GM18909 (cell line): ENCODE measurements at regions not wholly inside any gene's neighbourhood (a gene's known extent, or its start where the extent isn't known, plus 50 kb on each side); places are given as distances from the start of the nearest gene placed in this dataset.

Experiments
- ATAC-seq: cut with Tn5 transposase; IDR thresholded peaks from one replicate; pipeline ENCODE4 v1.9.1; 2021; ENCODE audit warnings: mild to moderate bottlenecking; ENCODE audit not compliant: unreplicated experiment, poor library complexity

DNA sequence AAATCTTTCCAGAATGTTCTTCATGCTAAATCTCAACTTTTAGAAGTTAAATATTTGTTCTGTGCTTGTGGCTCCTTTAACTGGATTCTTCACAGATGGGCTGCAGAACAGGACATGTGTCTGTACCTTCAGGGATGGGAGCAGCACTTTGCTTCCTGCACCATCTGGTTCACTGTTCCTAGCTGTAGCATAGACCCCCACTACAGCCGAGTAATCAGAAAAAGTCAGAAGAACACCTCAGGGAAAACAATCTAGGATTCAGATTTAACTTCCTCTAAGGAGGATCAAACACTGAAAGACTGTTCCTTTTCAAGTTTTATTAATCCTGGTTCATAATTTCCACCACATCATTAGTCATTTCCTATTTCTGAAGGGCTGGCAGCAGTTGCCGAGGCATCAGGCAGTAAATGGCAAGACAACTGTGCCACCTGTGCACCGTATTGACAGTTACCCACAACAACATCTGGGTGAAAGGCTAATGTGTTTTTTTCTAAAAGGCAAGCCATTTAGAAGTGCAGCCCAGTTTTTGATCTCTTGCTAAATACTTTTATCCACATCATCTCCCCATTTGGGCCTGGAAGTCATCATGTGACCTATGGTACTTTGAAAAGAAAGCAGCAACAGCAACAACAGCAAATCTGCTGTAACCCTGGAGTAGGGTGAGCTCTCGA, 212.8 kb upstream of the BMP4 start:
- no peak for ATAC-seq

DNA sequence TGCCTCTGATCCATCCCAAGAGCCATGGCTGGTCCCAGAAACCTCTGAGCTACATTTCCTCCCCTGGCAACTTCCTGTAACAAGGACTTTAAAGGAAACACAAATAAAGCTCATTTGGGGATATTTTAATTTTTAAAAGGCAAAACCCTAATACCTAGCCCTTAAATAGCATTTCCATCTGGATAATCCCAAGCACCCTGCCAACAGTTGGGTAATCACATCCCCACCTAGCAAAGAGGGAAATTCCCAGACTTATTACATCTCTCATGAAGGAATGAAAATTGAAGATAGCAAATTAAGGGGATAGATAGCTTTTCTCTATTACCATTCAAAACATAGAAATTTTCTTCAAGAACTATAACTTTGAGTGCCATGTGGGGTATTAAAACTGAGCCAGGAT, 213.7 kb upstream of the BMP4 start:
- ATAC-seq, result no peak

DNA sequence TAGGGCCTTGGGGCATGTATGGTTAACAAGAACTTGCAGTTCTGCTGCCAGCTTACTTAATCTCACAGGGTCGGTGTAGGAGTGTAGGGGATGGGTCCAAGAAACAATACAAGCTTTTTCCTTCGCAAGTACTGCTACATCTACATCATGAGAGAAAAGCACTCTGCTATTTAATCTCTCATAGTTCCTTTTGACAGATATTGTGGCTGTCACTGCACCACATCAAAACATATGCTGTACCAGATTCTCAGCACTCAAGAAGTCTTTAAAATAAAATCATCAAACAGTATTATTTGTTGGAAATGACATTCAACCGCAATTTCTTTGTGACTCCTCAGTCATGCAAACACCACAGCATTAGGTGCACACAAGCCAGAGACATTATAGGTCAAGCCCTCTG, 215.5 kb upstream of the BMP4 start:
- ATAC-seq, result no peak

DNA sequence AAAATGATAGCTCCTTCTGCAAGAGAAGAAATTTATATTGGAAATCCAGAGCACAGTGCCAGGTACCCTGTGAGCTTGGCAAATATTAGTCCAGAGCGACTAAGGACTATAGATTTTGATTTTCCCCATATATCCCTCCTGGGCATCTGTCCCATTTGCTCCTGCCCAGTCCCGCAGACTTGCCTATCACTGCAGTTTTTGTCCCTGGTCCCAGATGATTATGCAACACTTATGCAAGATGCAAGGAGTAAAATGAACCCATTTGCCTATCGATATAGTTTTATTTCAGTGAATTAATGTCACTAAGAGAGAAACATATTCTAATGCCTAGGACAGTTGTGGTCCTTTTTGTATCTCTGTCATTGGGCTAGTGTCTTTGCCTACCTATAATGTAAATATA, 215.9 kb upstream of the BMP4 start:
- no peak for ATAC-seq

DNA sequence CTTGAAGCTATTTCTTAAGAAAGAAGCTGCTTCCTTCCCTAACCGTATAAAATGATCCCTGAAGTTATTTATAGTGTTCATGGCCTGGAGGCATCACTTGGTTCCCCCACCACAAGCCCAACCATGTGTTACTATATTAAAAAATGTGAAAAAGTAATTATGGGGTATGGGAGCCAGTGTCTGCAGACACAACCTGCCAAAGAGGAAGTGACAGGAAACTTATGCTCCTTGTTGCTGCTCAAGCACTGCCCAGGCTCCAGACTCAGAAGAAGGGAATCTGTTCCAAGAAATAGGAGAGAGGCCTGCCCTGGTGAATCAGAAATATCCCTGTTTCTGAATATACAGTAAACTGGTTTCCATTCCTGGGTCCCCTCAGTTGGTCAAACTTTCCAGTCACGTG, 217.2 kb upstream of the BMP4 start:
- ATAC-seq, result no peak

DNA sequence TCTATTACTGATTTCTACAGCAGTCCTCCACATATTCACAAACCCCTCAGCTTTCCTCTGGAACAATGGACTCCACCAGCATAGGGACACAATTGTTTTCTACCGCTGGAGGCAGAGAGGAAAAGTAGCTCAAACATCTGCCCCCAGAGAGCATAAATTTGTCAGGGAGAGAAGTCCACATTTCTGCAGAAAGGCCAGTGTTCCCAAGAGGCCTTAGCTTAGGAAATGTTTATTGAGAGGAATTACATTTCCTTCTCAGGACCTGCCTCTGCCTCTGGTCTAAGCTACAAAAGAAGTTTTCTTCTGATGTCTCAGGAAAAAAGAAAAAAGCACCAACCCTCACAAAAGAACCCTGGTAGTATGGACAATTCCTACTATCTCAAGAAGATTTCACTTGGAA, 217.8 kb upstream of the BMP4 start:
- no peak for ATAC-seq

GRCh38 chr14:54175298-54175942, 218.8 kb upstream of the BMP4 start:
- ATAC-seq, result peak; percentile 45

- no peak for ATAC-seq
These were observed 219.8 kb upstream of the CDKN3 start for GRCh38 chr14:54177019-54177418.

GRCh38 chr14:54177641-54178621, 218.9 kb upstream of the CDKN3 start:
- ATAC-seq, result no peak

DNA sequence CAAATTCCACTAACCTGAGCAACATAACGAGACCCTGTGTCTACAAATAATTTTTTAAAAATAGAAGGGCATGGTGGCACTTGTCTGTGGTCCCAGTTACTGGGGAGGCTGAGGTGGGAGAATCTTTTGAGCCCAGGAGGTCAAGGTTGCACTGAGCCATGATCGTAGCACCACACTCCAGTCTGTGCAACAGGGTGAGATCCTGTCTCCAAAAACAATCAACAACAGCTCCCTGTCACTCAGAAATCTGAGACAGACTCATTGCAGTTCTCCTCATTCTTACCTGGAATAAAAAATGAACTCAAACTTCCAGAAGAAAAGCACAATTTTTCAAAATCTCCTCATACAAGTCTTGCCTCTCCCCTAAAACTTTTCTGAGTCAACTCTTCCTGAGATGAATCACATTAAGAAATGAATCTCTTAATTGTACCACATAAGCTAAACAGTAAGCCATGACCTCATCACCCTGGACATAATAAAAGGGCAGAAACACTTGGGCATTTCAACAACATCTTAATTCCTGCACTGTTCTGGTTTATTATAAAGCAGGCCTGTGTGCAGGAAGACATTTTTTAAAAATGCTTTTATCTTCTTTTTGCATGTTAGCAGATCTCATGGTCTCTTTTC, 214.3 kb upstream of the CDKN3 start:
- no peak for ATAC-seq

DNA sequence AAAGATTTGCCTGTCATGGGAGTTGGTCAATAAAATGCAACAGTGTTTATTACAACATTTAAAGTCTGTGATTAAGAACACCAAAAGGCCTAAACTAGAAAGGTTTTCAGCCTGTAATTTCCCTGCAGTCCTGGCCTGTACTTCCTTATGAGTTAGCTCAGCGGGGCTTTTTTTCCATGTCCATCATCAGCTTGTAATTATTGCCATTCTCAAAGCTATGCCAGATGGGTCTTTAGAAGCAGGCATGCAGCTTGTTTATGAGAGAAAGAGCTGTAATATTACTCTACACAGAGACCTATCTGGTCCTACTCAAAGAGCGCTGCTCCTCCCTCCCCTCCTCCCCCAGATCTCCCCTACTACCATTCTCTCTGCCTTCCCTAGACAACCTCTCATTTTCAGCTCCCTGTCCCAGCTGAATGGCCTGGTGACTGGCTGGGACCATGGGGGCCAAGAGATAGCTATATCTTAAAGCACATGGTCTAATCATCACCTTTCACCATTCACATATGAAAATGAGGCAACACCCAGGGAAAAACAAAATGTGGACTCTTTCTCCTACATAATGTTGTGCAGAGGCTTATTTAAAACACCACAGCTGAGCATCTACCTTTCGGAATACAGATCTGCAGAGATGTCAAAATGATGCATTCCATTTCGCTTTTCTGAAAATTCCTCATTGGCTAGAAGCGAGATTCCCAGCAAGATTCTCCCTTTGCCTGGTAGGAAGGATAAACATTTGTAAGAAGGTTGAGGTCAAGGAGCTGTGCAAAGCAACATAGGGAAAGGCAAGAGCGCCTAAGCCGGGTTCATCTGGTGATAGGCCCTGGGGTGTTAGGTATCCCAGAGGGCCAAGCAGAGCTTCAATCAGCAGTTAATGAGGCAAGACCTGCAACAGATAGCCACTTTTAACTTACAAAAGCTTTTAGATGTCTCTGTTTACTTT, 209.7 kb upstream of the CDKN3 start:
- ATAC-seq, result no peak

GRCh38 chr14:54188064-54188666, 208.6 kb upstream of the CDKN3 start:
- ATAC-seq, result no peak

DNA sequence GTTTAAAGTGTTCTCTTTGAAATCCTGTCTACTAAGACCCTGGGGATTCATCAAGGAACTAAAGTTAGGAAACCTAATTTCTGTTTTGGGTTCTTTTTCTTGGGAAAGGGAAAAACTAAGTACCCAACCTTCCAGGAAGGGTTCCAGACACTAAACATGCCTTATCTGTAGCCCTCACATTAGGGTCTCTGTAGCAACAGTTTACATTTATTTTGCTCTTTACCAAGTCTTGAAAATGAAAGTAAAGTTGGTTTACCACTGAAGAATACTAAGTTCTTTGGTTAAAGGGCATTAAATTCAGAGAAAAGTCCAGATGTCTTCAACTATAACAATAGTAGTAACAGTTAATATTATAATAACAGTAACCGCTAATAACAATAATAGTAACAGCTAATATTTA, 207.5 kb upstream of the CDKN3 start:
- no peak for ATAC-seq

DNA sequence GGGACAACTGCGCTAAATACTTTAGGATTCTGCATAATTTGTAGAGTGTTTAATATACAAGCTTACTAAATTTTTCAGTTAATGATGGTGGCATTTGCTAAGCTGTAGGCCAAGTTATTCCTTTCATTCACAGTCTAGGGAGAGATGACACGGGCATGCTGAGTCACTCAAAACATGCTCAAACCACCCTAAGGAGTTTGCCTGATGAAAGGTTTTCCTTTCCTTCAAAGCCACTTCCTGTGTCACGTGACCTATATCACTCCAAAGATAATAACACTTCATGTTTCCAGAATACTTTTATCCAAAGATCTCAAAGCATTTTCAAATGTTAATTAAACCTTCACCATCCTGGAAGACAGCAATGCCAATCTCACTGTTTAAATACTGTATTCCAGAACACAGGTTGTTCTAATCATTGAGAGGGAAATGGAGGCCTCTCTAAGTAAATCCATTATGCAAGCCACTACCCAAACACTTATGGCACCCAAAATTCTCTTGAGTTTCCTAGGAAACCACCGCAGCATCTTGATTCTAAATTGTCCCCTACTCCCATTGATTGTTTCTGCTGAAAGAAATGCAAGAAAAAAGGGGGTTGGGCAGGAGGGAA, 207.0 kb upstream of the CDKN3 start:
- no peak for ATAC-seq

DNA sequence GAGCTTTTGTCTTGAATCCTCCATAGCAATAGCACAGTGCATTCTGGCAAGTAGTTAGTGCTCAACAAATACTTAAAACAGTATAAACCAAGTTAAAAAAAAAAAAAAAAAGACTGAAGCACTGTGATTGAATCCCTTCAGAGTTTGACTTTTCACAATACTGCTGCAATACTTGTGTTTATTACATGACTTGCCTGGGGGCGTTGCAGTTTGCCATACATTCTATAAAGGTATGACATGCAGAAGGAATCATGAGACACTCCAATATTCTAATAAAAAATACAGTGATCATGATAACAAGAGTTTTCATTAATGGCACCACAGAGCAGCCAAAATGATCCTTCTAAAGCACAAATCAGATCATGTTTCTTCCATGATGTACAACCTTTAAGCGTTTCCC, 205.0 kb upstream of the CDKN3 start:
- ATAC-seq, result no peak

GRCh38 chr14:54192610-54193009, 204.2 kb upstream of the CDKN3 start:
- no peak for ATAC-seq

DNA sequence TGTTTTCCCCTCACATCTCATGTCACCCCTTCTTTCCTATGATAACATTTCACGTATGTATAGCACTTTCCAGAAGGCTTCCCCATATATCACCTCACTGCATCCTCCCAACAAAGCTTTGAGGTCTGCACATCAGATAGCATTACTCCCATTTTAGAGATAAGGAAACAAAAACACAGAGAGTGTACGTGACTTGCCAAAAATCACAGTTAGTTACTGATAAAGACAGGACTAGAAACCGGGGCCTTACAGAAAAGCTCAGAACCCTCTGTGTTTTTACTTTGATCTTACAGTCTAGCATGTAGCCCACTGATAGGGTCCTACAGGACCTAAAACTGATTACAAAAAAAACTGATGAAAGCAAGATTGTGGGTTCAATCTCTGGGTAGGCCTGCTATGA, 202.9 kb upstream of the CDKN3 start:
- ATAC-seq, result no peak

- ATAC-seq, result no peak
These were observed 202.3 kb upstream of the CDKN3 start for GRCh38 chr14:54194501-54194900.

- no peak for ATAC-seq
These were observed 199.4 kb upstream of the CDKN3 start for GRCh38 chr14:54197369-54197768.
